ENCODE measurements at regions not wholly inside any gene's neighbourhood (a gene's known extent, or its start where the extent isn't known, plus 50 kb on each side); places are given as distances from the start of the nearest gene placed in this dataset.

DNA sequence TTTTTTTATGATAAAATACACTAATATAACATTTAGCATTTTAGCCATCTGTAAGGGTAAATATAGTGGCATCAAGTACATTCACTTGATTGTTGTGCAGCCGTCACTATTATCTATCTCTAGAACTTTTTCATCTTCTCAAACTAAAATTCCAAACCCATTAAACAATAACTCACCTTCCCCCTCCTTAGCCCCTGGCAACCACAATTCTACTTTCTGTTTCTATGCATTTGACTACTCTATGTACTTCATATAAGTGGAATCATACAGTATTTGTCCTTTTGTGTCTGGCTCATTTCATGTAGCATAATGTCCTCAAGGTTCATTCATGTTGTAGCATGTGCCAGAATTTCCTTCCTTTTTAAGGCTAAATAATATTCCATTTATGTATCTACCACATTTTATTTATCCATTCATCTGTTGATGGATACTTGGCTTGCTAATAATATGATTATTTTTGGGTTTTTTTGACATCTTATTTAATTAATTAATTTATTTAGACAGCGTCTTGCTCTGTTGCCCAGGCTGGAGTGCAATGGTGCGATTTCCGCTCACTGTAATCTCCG lies 69.6 kb upstream of the MACF1 start:
- no peak for DNase-seq (ENCODE audit: extremely low read depth in 1 of 2, low read depth in 1 of 2)

- DNase-seq (ENCODE audit: extremely low read depth in 1 of 2, low read depth in 1 of 2) = no peak
Measured at GRCh38 chr1:39136638-39137037, 67.9 kb upstream of the MACF1 start.

DNA sequence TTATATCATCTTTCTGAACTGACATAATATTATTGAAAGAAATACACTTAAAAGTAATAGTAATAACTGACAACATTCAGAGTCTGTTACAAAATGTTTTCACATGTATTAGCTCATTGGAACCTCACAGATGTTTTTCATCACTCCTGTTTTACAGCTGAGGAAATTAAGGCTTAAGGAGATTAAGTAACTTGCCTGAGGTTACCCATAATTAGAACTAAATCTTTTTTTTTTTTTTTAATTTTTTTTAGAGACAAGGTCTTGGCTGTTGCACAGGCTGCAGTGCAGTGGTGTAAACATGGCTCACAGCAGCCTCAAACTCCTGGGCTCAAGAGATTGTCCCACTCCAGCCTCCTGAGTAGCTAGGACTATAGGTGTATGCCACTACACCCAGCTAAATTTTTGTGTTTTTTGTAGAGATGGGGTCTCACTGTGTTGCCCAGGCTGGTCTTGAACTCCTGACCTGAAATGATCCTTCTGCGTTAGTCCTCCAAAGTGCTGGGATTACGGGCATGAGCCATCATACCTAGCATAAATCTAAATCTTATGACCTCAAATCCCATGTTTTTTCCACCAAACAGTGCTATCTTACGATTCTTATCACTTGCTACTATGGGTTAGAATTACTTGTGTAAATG lies 64.7 kb upstream of the MACF1 start:
- no peak for DNase-seq (ENCODE audit: extremely low read depth in 1 of 2, low read depth in 1 of 2)

GRCh38 chr1:39141925-39142324 lies 62.6 kb upstream of the MACF1 start:
- no peak for DNase-seq (ENCODE audit: extremely low read depth in 1 of 2, low read depth in 1 of 2)

GRCh38 chr1:39142401-39143060 lies 62.0 kb upstream of the MACF1 start:
- no peak for DNase-seq (ENCODE audit: extremely low read depth in 1 of 2, low read depth in 1 of 2)

DNA sequence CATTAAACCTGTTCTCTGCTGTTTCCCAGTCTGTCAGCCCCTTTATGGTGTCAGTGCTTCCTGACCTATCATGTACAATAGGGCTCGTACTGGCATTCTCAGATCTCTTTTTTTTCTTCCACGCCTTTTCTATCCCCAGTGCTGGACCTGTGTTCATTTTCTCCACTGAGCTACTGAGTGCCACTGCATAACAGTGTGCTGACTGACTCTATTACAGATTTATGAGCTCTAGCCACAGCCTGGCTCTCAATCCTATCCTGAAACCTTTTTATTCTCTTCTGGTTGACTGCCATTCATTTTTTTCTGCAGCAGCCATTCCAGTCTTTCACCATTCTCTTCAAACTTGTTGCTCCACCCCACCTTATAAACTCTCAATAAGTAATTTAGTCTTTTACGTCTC lies 59.6 kb upstream of the MACF1 start:
- DNase-seq (ENCODE audit: extremely low read depth in 1 of 2, low read depth in 1 of 2) = no peak

GRCh38 chr1:39145331-39145965 lies 59.0 kb upstream of the MACF1 start:
- DNase-seq (ENCODE audit: extremely low read depth in 1 of 2, low read depth in 1 of 2) = no peak

GRCh38 chr1:39146681-39147080 lies 57.8 kb upstream of the MACF1 start:
- DNase-seq (ENCODE audit: extremely low read depth in 1 of 2, low read depth in 1 of 2) = no peak

DNA sequence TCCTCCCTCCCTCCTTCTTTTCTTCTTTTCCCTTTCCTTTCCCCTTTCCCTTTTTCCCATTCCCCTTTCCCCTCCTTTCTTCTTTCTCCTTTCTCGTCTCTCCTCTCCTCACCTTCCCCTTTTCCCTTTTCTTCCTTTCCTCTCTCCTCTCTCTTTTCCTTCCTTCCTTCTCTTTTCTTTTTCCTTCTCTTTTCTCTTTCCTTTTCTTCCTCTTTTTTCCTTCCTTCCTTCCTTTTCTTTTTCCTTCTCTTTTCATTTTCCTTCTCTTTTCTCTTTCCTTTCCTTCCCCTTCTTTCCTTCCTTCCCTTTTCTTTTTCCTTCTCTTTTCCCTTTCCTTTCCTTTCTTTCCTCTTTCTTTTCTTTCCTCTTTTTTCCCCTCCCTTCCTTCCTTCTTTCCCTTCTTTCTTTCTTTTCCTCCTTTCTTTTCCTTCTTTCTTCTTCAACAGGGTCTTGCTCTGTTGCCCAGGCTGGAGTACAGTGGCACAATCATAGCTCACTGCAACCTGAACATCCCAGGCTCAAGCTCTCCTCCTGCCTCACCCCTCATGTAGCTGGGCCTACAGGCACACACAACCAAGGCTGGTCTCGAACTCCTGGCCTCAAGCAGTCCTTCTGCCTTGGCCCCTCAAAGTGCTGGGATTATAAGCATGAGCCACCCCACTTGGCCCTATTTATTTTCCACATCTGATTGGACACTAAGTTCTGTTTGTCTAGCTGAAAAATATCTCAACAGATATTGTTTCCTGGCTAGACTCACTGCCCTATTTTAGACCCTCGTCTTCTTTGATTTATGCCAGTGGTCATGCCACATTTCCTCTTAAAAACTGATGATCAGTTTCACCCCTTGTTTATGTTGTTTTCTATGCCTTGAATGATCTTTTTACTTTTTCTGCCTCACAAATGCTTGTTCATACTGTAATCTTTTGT lies 57.1 kb upstream of the MACF1 start:
- DNase-seq (ENCODE audit: extremely low read depth in 1 of 2, low read depth in 1 of 2) = no peak

GRCh38 chr1:39148942-39149341 lies 55.6 kb upstream of the MACF1 start:
- no peak for DNase-seq (ENCODE audit: extremely low read depth in 1 of 2, low read depth in 1 of 2)

GRCh38 chr1:39149509-39149908 lies 55.0 kb upstream of the MACF1 start:
- no peak for DNase-seq (ENCODE audit: extremely low read depth in 1 of 2, low read depth in 1 of 2)

GRCh38 chr1:39150779-39151178 lies 53.7 kb upstream of the MACF1 start:
- DNase-seq (ENCODE audit: extremely low read depth in 1 of 2, low read depth in 1 of 2) = no peak

DNA sequence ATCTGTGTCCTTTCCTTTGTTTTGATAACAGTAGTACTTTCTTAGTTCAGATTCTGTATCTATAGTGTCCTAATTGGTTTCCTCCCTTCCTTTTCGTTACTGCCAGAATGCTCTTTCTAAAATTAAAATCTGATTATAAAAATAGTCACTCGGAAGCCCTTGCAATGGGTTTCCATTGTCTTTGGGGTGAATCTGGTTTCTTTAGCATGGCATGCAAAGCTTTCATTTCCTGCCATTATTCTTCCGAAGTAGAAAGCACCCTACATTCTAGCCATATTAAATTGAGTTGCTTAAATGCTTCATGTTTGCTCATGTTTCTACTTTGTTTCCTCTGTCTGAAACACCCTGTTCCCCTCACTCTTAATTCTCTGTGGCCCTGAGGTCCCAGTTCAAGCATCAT lies 53.2 kb upstream of the MACF1 start:
- DNase-seq (ENCODE audit: extremely low read depth in 1 of 2, low read depth in 1 of 2) = no peak

GRCh38 chr1:39152923-39153322 lies 51.6 kb upstream of the MACF1 start:
- no peak for DNase-seq (ENCODE audit: extremely low read depth in 1 of 2, low read depth in 1 of 2)

DNA sequence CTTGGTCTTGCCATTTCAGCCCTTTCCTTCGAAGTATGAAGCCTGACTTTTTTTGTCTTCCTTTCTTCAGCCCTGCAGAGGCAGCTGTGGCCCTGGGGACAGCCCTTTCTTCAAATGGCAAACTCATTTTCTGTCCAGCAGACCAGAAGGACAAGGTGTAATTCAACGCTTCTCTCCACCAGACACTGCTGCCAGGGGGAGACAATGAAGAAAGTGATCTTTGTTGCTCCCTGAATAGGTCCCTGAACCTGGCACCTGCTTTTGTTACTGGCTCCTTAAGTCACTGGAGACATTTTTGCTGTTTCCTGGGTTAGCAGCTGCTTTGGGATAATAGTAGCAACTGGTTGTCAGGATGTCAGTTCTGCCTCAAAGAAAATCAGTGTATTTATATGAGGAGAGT lies 50.8 kb upstream of the MACF1 start:
- DNase-seq (ENCODE audit: extremely low read depth in 1 of 2, low read depth in 1 of 2) = no peak

GRCh38 chr1:39154553-39155421 lies 49.7 kb upstream of the MACF1 start:
- DNase-seq (ENCODE audit: extremely low read depth in 1 of 2, low read depth in 1 of 2) = no peak
